ENCODE measurements at regions not wholly inside any gene's neighbourhood (a gene's known extent, or its start where the extent isn't known, plus 50 kb on each side); places are given as distances from the start of the nearest gene placed in this dataset.

DNA sequence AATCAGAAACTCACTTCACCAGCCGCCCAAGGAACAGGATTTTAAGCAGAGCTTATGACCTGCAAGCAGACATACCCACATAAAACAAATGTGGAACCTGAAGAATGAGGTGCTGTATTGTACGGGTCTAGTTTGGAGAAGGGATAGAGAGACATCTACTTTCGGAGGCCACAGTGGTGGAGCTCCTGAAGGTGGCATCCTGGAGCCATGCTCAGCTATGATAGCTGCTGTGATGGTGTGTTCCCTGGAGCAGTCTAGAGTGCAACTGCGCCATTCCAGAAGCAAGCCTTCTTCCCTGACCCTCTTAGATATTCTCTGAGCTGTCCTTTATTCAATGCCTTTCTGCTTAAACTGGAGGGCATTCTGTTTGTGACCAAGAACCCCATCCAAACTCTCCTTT lies 402.6 kb downstream of the FUT8 start:
- Histone ChIP-seq H3K27me3 (no peaks in the 10 kb centered on the region), H3K9me3 (no peaks in the 10 kb centered on the region), H3K4me1 (no peaks in the 10 kb centered on the region), H3K4me3 (no peak overlapping the region), H3K27ac (no peak overlapping the region), H3K36me3 (no peaks in the 10 kb centered on the region)
- DNase-seq (no peak), ATAC-seq (no peak), FAIRE-seq (no peak)
- TF ChIP-seq, protein P1, sequence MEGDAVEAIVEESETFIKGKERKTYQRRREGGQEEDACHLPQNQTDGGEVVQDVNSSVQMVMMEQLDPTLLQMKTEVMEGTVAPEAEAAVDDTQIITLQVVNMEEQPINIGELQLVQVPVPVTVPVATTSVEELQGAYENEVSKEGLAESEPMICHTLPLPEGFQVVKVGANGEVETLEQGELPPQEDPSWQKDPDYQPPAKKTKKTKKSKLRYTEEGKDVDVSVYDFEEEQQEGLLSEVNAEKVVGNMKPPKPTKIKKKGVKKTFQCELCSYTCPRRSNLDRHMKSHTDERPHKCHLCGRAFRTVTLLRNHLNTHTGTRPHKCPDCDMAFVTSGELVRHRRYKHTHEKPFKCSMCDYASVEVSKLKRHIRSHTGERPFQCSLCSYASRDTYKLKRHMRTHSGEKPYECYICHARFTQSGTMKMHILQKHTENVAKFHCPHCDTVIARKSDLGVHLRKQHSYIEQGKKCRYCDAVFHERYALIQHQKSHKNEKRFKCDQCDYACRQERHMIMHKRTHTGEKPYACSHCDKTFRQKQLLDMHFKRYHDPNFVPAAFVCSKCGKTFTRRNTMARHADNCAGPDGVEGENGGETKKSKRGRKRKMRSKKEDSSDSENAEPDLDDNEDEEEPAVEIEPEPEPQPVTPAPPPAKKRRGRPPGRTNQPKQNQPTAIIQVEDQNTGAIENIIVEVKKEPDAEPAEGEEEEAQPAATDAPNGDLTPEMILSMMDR (IDR thresholded peaks at IDR 0.05) = no peak
- intact Hi-C loops (cut with DNase I) = no loop called here
- 83 to 90% methylated on average over 4 of the region's 4 CpGs for WGBS, 2 donors

DNA sequence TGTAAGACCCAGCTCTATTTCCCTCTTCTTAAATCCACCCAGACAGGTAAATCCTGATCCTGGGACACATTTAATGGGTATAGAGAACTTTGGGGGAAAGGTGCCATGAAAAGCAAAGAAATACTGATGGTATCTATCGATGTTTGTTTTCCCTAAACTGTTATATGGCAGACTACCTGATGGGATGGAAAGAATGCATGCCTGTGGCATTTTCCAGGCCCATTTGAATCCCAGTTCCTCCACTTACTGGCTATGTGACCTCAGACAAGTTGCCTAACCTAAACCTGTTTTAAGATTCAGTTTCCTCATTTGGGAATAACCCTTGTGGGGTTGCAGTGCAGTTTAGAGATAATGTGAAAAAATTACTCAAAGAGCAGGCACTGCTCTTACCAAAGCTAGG lies 404.5 kb downstream of the FUT8 start:
- no peaks in the 10 kb centered on the region for H3K27me3 ChIP-seq
- no peak for FAIRE-seq
- H3K4me3 ChIP-seq = no peak overlapping the region
- H3K27ac ChIP-seq = no peak overlapping the region
- no peak for ATAC-seq
- intact Hi-C loops (cut with DNase I) = no loop called here
- 87 to 100% methylated on average over 1 of the region's 1 CpG for WGBS, 2 donors
- H3K36me3 ChIP-seq = no peaks in the 10 kb centered on the region
- no peaks in the 10 kb centered on the region for H3K4me1 ChIP-seq
- DNase-seq = no peak
- TF ChIP-seq, protein P1 (IDR thresholded peaks at IDR 0.05) = no peak
- H3K9me3 ChIP-seq = no peaks in the 10 kb centered on the region

DNA sequence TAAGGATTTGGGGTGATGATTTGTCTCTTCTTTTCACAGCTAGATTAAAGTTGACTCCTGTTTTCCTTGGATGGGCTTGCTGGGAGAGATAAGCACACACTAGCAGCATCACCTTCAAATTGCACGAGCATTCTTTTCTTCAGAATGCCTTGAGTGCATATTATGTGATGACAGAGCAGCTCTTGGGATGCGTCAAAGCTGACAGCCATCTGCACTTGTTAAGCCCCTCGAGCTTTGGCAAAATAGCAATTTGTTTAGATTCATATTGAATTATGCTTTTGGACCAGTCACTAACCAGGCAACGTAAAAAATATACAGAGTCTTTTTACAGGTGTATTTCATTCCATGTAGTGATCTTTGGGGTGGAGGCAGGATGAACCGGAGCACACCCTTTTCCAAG lies 407.0 kb downstream of the FUT8 start:
- intact Hi-C loops (cut with DNase I) = no loop called here
- TF ChIP-seq, protein P1 (IDR thresholded peaks at IDR 0.05) = no peak
- no peaks in the 10 kb centered on the region for H3K9me3 ChIP-seq
- H3K36me3 ChIP-seq = no peaks in the 10 kb centered on the region
- H3K27ac ChIP-seq = no peak overlapping the region
- ATAC-seq (no peak), FAIRE-seq (no peak), DNase-seq (no peak)
- H3K4me1 ChIP-seq = no peaks in the 10 kb centered on the region
- no peak overlapping the region for H3K4me3 ChIP-seq
- WGBS, 2 donors = 68 to 75% methylated on average over 5 of the region's 5 CpGs
- H3K27me3 ChIP-seq = no peaks in the 10 kb centered on the region

DNA sequence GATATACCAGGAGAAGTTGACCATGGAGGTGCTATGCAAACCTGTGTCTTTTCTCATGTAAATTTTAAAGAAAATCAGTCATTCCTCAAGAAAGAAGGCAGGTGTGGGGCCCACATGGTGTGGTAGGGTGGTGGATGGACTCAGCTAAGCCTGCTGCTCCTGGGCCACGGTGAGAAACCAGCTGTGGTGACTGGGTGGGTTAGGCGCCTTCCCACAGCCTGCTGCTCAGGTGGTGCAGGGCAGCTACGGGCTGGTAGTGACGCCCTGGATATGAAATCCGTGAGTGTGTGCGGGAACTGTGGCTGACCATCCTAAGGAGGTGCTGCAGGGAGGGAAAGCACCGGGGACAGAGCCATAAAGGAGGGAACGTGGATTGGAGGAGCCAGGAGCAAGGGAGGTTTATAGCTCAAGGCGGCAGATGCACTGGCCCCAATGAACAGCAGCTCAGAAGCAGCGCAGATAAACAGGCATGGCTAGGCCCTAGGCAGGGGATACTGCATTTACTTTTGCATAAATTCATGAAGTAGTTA lies 408.8 kb downstream of the FUT8 start:
- TF ChIP-seq, protein P1 (IDR thresholded peaks at IDR 0.05) = no peak
- ATAC-seq (no peak), FAIRE-seq (no peak), DNase-seq (no peak)
- WGBS, 2 donors = 88 to 92% methylated on average over 10 of the region's 10 CpGs
- Histone ChIP-seq H3K27me3 (no peaks in the 10 kb centered on the region), H3K27ac (no peak overlapping the region), H3K4me3 (no peak overlapping the region), H3K9me3 (no peaks in the 10 kb centered on the region), H3K4me1 (no peaks in the 10 kb centered on the region), H3K36me3 (no peaks in the 10 kb centered on the region)
- intact Hi-C loops (cut with DNase I) = loop anchor here in 2 of 3 donors (5.0 to 10.0 kb wide), 4 partner anchors 406 to 656 kb away; partner anchors contain the start of gene FUT8 (in 2 of the 2)

DNA sequence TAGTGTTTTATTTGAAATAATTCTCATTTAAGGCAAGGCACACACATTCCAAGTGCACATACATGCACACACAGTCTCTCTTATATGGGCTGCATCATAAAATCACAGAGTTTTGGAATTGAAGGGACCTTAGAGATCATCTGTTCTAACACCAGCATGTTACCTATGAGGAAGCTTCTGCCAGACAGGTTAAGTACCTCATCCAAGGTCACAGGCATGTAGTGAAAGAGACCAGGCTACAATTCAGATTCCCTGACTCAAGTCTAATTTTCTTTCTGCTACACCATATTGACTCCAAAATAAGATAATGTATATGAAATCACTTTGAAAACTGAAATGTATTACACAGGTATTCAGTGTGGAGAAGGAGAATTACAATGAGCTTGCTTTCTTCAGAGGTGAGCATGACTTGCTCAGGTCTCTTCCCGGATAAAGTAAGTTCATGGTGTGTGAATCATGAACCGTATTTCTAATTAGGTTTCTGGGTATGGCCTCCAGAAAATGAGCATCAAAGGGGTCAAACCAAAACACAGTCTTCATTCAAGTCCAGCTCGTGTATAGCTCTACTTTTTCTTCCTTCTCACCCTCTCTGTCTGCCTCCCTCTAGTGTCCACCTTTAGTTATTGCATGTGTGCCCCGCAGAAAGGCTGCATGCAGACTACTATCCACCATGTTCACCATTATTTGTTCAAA lies 411.9 kb downstream of the FUT8 start:
- Histone ChIP-seq H3K27me3 (no peaks in the 10 kb centered on the region), H3K4me3 (no peak overlapping the region), H3K4me1 (no peaks in the 10 kb centered on the region), H3K36me3 (no peaks in the 10 kb centered on the region), H3K9me3 (no peaks in the 10 kb centered on the region), H3K27ac (no peak overlapping the region)
- TF ChIP-seq, protein P1 (IDR thresholded peaks at IDR 0.05) = peak; percentile 83 to 87 (median 85)
- ATAC-seq = peak; percentile 78 to 99 (median 96)
- WGBS, 2 donors = 17 to 25% methylated on average over 4 of the region's 4 CpGs
- FAIRE-seq = no peak
- intact Hi-C loops (cut with DNase I) = loop anchor here in 2 of 3 donors (5.0 to 10.0 kb wide), 4 partner anchors 410 to 660 kb away; partner anchors contain the start of gene FUT8 (in 2 of the 2)
- DNase-seq = peak in 3 of 6 donors; percentile 29 to 66 (median 41)

All from pancreas (tissue), 10 donors.